WTC11 (cell line): ENCODE measurements at regions not wholly inside any gene's neighbourhood (a gene's known extent, or its start where the extent isn't known, plus 50 kb on each side); places are given as distances from the start of the nearest gene placed in this dataset.

Experiments
- ATAC-seq: fragments of 200-7000 bp; cut with Tn5 transposase; 2 replicates; pipeline ENCODE4 v1.10.0; 2021; ENCODE audit warnings: mild to moderate bottlenecking, moderate library complexity
- CTCF ChIA-PET: fragments of 300-600 bp; sonication (Branson Sonifier 250); formaldehyde crosslinking; loops from one replicate; lab custom pipeline; 2021; ENCODE audit warnings: antibody characterized with exemption; lab: Charles Lee
- POLR2A ChIA-PET: fragments of 350-600 bp; sonication (Branson Sonifier 250); formaldehyde crosslinking; loops from one replicate; lab custom pipeline; 2021; ENCODE audit warnings: antibody characterized with exemption; lab: Charles Lee
- DNase-seq: peaks from one replicate; pipeline ENCODE4 v3.0.0; 2021; ENCODE audit warnings: low spot score
- H3K27ac Mint-ChIP-seq: 2 replicates; pipeline ENCODE4 v1.8.0; 2021; ENCODE audit warnings: mixed read lengths
- H3K27me3 Mint-ChIP-seq: 2 replicates; pipeline ENCODE4 v1.8.0; 2021; ENCODE audit warnings: low read depth, mild to moderate bottlenecking, moderate library complexity, mixed read lengths
- H3K36me3 Mint-ChIP-seq: 2 replicates; pipeline ENCODE4 v1.8.0; 2021; ENCODE audit warnings: mixed read lengths
- H3K4me1 Mint-ChIP-seq: 2 replicates; pipeline ENCODE4 v1.8.0; 2022; ENCODE audit warnings: mixed read lengths
- H3K4me3 Mint-ChIP-seq: 2 replicates; pipeline ENCODE4 v1.8.0; 2021; ENCODE audit warnings: mild to moderate bottlenecking, moderate library complexity, mixed read lengths
- H3K9me3 Mint-ChIP-seq: 2 replicates; pipeline ENCODE4 v1.8.0; 2021; ENCODE audit warnings: mixed read lengths
- AR ChIP-seq: fragments of 250-450 bp; sonication (Bioruptor Pico); IDR thresholded peaks from 2 replicates; pipeline ENCODE4 v1.9.0; 2021; ENCODE audit warnings: mild to moderate bottlenecking
- GTF2I ChIP-seq: fragments of 250-450 bp; sonication (Bioruptor Pico); conservative IDR thresholded peaks from 2 replicates; pipeline ENCODE4 v1.4.0; 2021; ENCODE audit warnings: mild to moderate bottlenecking
- IRF1 ChIP-seq: sonication (generic); formaldehyde crosslinking; IDR thresholded peaks from 2 replicates; pipeline ENCODE4 v1.8.0; 2023; ENCODE audit warnings: missing genetic modification reagents
- JAZF1 ChIP-seq: fragments of 250-450 bp; sonication (Bioruptor Pico); IDR thresholded peaks from 2 replicates; pipeline ENCODE4 v1.9.0; 2021; ENCODE audit warnings: moderate library complexity, mild to moderate bottlenecking, inconsistent platforms
- MYBL2 ChIP-seq: sonication (generic); formaldehyde crosslinking; IDR thresholded peaks from 2 replicates; pipeline ENCODE4 v1.8.1; 2023; ENCODE audit warnings: mild to moderate bottlenecking, moderate library complexity, missing genetic modification reagents
- NR3C1 ChIP-seq: sonication (generic); formaldehyde crosslinking; conservative IDR thresholded peaks from 2 replicates; pipeline ENCODE4 v1.8.1; 2023; ENCODE audit warnings: low read depth, mild to moderate bottlenecking, missing genetic modification reagents
- OVOL2 ChIP-seq: fragments of 250-450 bp; sonication (Bioruptor Pico); IDR thresholded peaks from 2 replicates; pipeline ENCODE4 v1.9.0; 2021; ENCODE audit warnings: mild to moderate bottlenecking, borderline replicate concordance
- PRDM15 ChIP-seq: sonication (generic); formaldehyde crosslinking; IDR thresholded peaks from 2 replicates; pipeline ENCODE4 v1.8.0; 2022; ENCODE audit warnings: missing genetic modification reagents
- SMAD3 ChIP-seq: sonication (generic); formaldehyde crosslinking; IDR thresholded peaks from 2 replicates; pipeline ENCODE4 v1.8.0; 2022; ENCODE audit warnings: missing genetic modification reagents, mild to moderate bottlenecking, borderline replicate concordance
- TP53 ChIP-seq: sonication (generic); formaldehyde crosslinking; IDR thresholded peaks from 2 replicates; pipeline ENCODE4 v1.8.1; 2023; ENCODE audit warnings: mild to moderate bottlenecking, missing genetic modification reagents
- ZNF263 ChIP-seq: sonication (generic); formaldehyde crosslinking; IDR thresholded peaks from 2 replicates; pipeline ENCODE4 v1.8.1; 2022; ENCODE audit warnings: low read depth, mild to moderate bottlenecking, moderate library complexity, missing genetic modification reagents
- ZNF281 ChIP-seq: sonication (generic); formaldehyde crosslinking; IDR thresholded peaks from 2 replicates; pipeline ENCODE4 v1.8.0; 2023; ENCODE audit warnings: mild to moderate bottlenecking, missing genetic modification reagents
- ZNF317 ChIP-seq: sonication (generic); formaldehyde crosslinking; IDR thresholded peaks from 2 replicates; pipeline ENCODE4 v1.8.1; 2023; ENCODE audit warnings: low read depth, mild to moderate bottlenecking, moderate library complexity, missing genetic modification reagents, borderline replicate concordance
- ZNF671 ChIP-seq: fragments of 250-450 bp; sonication (Bioruptor Pico); IDR thresholded peaks from 2 replicates; pipeline ENCODE4 v1.8.0; 2021; ENCODE audit warnings: mild to moderate bottlenecking

GRCh38 chr22:25392584-25392983, 171.9 kb upstream of the GRK3 start (continued):
- TF ChIP-seq ZNF317 (no peak), TP53 (CRISPR knock-in tag) (no peak), PRDM15 (CRISPR knock-in tag) (no peak), NR3C1 (CRISPR knock-in tag) (no peak), MYBL2 (no peak)
- TF ChIP-seq, all 79 proteins: peak for 0

GRCh38 chr22:25393121-25393805, 171.2 kb upstream of the GRK3 start:
- Mint-ChIP-seq H3K9me3 (no peaks in the 10 kb centered on the region), H3K27me3 (no peaks in the 10 kb centered on the region)
- TF ChIP-seq ZNF281 (CRISPR knock-in tag) = no peak
- TF ChIP-seq JAZF1 = no peak

GRCh38 chr22:25395468-25395867, 169.0 kb upstream of the GRK3 start:
- POLR2A ChIA-PET = no interaction called here
- Mint-ChIP-seq H3K4me3 (no peak overlapping the region), H3K9me3 (no peaks in the 10 kb centered on the region), H3K4me1 (no peaks in the 10 kb centered on the region)
- CTCF ChIA-PET = no interaction called here
- ATAC-seq = no peak
- no peak for TF ChIP-seq IRF1 (CRISPR knock-in tag)
- no peak for TF ChIP-seq MYBL2
- TF ChIP-seq PRDM15 (CRISPR knock-in tag) = no peak
- no peak for TF ChIP-seq ZNF263
- TF ChIP-seq ZNF671 (CRISPR knock-in tag) = no peak
- TF ChIP-seq AR (CRISPR knock-in tag) = no peak
- TF ChIP-seq SMAD3 (CRISPR knock-in tag) = no peak
- no peak for TF ChIP-seq GTF2I (CRISPR knock-in tag)
- TF ChIP-seq OVOL2 = no peak
- TF ChIP-seq, all 79 proteins: peak for 0
- Mint-ChIP-seq H3K36me3 (no peaks in the 10 kb centered on the region), H3K27me3 (no peaks in the 10 kb centered on the region), H3K27ac (no peak overlapping the region)
- no peak for DNase-seq

More at GRCh38 chr22:25393121-25393805, 171.2 kb upstream of the GRK3 start:
- no peak for ATAC-seq
- no peak for DNase-seq
- CTCF ChIA-PET = interaction anchor here (0.6 kb wide), 1 partner anchor 28 kb away, joined by 3 read pairs; no protein-coding TSS in a partner anchor
- POLR2A ChIA-PET = no interaction called here
- peaks cover 12% of the 10 kb centered on the region for H3K4me1 Mint-ChIP-seq
- H3K4me3 Mint-ChIP-seq = no peak overlapping the region
- H3K36me3 Mint-ChIP-seq = no peaks in the 10 kb centered on the region
- H3K27ac Mint-ChIP-seq = no peak overlapping the region
